Fibroblast of pulmonary artery (primary cell): ENCODE measurements at regions not wholly inside any gene's neighbourhood (a gene's known extent, or its start where the extent isn't known, plus 50 kb on each side); places are given as distances from the start of the nearest gene placed in this dataset.
"Not testable (repeated sequence)": the region's sequence is repeated elsewhere in the genome, so short reads cannot be mapped to it uniquely, and the experiment has no call there.

Experiments used
- DNase-seq: peaks from one replicate; pipeline ENCODE4 v3.0.0-alpha.2; 2010; ENCODE audit warnings: low read depth
- H3K4me3 ChIP-seq: replicated peaks from 2 replicates; pipeline ENCODE4 v1.5.1; 2011; ENCODE audit warnings: low read depth, mild to moderate bottlenecking, control low read depth, low read length, moderate library complexity
- TF ChIP-seq, protein P1 (sequence below): IDR thresholded peaks from 2 replicates; pipeline ENCODE4 v1.5.1; 2011; ENCODE audit warnings: mild to moderate bottlenecking, control low read depth, low read length, inconsistent platforms; ENCODE audit errors: missing control alignments

DNA sequence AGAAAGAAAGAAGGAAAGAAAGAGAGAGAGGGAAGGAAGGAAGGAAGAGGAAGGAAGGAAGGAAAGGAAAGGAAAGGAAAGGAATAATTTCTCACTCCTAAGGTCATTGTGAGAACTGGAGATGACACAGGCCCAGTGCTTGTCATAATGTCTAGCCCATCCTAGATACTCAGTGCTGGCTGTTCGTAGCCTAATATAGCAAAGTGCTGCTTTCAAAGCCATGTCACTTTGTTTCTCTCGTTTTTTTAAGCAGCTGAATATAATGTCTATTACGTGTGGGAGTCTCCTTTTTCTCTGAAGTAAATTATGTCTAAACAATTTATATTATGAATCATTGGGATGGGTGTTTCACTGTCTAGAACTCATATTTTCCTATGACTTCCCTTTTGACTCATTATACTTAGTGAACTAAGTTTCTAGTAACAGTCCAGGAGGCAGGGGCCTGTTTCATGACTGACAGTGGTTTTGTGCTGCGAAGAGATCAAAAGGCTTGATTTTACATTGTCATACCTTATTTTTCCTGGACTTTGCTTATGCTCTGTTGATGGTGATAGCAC is 327.0 kb upstream of the ZFP42 start:
- no peak for DNase-seq
- TF ChIP-seq, protein P1, sequence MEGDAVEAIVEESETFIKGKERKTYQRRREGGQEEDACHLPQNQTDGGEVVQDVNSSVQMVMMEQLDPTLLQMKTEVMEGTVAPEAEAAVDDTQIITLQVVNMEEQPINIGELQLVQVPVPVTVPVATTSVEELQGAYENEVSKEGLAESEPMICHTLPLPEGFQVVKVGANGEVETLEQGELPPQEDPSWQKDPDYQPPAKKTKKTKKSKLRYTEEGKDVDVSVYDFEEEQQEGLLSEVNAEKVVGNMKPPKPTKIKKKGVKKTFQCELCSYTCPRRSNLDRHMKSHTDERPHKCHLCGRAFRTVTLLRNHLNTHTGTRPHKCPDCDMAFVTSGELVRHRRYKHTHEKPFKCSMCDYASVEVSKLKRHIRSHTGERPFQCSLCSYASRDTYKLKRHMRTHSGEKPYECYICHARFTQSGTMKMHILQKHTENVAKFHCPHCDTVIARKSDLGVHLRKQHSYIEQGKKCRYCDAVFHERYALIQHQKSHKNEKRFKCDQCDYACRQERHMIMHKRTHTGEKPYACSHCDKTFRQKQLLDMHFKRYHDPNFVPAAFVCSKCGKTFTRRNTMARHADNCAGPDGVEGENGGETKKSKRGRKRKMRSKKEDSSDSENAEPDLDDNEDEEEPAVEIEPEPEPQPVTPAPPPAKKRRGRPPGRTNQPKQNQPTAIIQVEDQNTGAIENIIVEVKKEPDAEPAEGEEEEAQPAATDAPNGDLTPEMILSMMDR: no peak
- H3K4me3 ChIP-seq: no peak overlapping the region

DNA sequence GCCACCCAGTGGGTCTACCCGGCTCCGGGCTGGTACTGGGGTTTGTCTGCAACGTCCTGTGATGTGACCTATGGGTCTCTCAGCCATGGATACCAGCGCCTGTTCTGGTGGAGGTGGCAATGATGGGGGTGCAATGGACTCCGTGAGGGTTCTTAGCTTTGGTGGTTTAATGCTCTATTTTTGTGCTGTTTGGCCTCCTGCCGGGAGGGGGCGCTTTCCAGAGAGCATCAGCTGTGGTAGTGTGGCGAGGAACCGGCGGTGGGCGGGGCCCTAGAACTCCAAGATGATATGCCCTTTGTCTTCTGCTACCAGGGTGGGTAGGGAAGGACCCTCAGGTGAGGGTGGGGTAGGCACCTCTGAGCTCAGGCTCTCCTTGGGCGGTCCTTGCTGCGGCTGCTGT is 324.1 kb upstream of the ZFP42 start:
- not testable (repeated sequence) for H3K4me3 ChIP-seq, DNase-seq

DNA sequence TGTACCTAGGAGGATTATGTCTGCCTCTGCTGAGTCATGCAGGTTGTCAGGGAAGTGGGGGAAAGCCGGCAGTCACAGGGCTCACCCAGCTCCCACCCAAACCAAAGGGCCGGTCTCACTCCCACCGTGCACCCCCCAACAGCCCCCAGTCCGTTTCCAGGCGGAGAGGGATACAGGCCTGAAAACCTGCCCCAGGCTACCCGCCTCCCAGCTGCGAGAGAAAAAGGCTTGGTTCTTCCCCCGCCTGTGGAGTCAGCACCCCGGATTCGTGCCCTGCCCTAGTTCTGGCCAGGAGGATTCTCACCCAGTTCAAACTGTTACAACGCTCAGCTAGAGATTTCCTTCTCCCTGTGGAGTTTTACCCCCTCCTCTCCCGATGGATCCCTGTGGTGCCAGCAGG is 323.6 kb upstream of the ZFP42 start:
- DNase-seq, H3K4me3 ChIP-seq: not testable (repeated sequence)

DNA sequence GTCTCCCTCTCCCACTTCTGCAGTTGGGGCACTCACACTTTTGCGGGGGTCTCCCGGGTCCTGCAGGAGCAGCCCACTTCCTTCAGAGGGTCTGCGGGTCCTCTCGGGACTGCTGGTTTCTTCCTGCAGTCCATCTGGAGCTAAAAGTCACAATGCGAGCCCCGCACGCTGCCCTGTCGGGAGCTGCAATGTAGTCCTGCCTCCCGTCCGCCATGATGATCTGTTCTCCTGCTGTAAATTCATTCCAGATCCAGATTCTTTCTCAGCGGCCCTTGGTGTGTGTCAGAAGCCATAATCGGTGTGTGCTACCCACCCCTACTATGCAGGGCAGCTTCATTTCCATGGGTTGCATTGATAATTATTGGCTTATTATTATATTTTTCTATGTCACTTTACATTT is 323.0 kb upstream of the ZFP42 start:
- DNase-seq: not testable (repeated sequence)

DNA sequence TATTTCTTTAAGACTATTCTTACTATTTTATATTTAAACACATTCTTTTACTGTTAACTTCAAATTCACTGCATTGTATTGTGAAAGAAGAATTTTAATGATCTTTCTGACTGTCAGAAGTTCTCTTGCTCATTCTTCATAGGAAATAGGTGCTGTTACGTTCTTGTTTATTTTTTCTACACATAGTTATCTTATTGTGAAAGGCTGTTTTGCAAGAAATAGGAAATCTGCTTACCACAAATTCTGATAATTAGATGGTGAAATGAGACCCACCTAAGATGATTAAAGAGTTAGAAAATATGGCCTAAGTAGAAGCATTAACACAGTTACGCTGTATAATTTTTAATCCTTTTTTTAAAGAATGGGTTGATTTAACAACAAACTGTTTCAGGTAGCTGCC is 316.1 kb upstream of the ZFP42 start:
- no peak overlapping the region for H3K4me3 ChIP-seq
- no peak for DNase-seq

More for the DNA sequence above, 323.0 kb upstream of the ZFP42 start:
- not testable (repeated sequence) for H3K4me3 ChIP-seq

DNA sequence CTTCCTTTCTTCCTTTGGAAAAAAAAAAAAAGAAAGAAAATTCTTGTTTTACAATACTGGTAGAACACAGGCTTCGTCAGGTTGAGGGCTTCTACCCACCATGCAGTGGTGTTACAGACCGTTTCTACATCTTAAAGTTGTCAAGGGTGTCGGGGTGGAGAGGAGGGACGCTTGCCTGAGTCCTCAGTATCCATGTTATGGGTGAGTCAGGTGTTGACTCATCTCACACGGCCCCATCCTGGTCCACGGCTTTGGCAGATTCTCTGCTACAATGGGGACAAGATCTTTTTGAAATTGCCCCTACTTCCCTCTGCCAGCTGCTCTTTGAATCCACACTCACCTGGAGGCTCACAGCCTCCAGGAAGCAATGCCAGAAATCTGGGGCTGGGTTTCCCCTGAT is 310.3 kb upstream of the ZFP42 start:
- TF ChIP-seq, protein P1: no peak

More for the DNA sequence above, 316.1 kb upstream of the ZFP42 start:
- TF ChIP-seq, protein P1: no peak

DNA sequence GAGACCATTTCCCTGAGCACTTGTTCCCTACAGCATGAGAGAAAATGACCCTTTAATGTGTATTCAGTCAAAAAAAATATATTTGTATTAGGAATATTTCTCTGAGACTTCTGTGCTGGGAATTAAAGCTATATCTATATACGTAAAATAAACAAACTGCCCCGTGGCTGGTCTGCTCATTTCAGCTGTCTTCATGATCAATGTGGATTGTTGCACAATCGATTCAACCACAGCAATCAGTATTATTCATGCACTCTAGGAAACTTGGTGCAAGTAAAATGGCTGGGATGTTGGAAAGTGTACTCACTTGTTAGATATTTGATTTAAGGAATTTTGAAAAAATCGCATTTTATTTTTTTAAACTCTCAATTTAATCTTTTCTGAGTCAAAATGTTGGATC is 307.9 kb upstream of the ZFP42 start:
- no peak for DNase-seq
- TF ChIP-seq, protein P1: no peak
- no peak overlapping the region for H3K4me3 ChIP-seq

More for the DNA sequence above, 310.3 kb upstream of the ZFP42 start:
- no peak overlapping the region for H3K4me3 ChIP-seq
- DNase-seq: no peak

DNA sequence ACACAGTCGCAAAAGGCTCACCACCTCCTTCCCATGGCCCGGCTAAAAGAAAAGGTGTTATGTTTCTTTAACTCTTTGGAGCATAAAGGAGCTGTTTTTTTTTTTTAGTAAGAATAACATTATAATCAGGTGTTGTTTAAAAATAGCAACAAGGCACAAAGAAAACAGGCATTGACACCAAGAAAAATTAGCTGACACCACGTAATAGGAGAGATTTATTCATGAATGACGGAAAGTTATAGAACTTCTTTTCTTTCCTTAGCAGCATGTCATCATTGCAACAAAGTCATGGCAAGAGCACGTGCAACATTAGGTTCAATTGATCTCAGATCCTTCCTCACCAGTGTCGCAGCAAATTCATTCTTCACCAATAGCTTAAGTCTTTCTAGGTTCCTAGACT is 302.9 kb upstream of the ZFP42 start:
- DNase-seq: no peak
- no peak overlapping the region for H3K4me3 ChIP-seq
- TF ChIP-seq, protein P1: no peak

DNA sequence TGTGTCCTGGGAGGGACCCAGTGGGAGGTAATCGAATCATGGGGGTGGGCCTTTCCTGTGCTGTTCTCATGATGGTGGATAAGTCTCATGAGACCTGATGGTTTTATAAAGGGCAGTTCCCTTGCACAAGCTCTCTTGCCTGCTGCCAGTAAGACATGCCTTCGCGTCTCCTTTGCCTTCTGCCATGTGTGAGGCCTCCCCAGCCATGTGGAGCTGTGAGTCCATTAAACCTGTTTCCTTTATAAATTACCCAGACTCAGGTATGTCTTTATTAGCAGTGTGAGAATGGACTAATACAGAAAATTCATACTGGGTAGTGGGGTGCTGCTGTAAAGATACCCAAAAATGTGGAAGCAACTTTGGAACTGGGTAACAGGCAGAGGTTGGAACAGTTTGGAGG is 300.0 kb upstream of the ZFP42 start:
- not testable (repeated sequence) for DNase-seq, H3K4me3 ChIP-seq
